HL-60 (cell line): ENCODE measurements at regions not wholly inside any gene's neighbourhood (a gene's known extent, or its start where the extent isn't known, plus 50 kb on each side); places are given as distances from the start of the nearest gene placed in this dataset.

Experiments
- GABPA ChIP-seq: IDR thresholded peaks from 2 replicates; pipeline ENCODE4 v1.6.1; 2012; ENCODE audit warnings: low read depth
- POLR2AphosphoS5 ChIP-seq: IDR thresholded peaks from 2 replicates; pipeline ENCODE4 v1.6.1; 2012; ENCODE audit warnings: low read depth
- TF ChIP-seq, protein P1 (sequence below): IDR thresholded peaks from one replicate; pipeline ENCODE4 v1.5.1; 2011; ENCODE audit warnings: low read length, control low read depth, inconsistent platforms; ENCODE audit not compliant: insufficient read depth

- TF ChIP-seq, protein P1, sequence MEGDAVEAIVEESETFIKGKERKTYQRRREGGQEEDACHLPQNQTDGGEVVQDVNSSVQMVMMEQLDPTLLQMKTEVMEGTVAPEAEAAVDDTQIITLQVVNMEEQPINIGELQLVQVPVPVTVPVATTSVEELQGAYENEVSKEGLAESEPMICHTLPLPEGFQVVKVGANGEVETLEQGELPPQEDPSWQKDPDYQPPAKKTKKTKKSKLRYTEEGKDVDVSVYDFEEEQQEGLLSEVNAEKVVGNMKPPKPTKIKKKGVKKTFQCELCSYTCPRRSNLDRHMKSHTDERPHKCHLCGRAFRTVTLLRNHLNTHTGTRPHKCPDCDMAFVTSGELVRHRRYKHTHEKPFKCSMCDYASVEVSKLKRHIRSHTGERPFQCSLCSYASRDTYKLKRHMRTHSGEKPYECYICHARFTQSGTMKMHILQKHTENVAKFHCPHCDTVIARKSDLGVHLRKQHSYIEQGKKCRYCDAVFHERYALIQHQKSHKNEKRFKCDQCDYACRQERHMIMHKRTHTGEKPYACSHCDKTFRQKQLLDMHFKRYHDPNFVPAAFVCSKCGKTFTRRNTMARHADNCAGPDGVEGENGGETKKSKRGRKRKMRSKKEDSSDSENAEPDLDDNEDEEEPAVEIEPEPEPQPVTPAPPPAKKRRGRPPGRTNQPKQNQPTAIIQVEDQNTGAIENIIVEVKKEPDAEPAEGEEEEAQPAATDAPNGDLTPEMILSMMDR = no peak
- TF ChIP-seq POLR2AphosphoS5 (no peak), GABPA (no peak)
Measured at GRCh38 chr15:31214864-31215489, 111.7 kb upstream of the KLF13 start.
